ENCODE measurements at regions not wholly inside any gene's neighbourhood (a gene's known extent, or its start where the extent isn't known, plus 50 kb on each side); places are given as distances from the start of the nearest gene placed in this dataset.

DNA sequence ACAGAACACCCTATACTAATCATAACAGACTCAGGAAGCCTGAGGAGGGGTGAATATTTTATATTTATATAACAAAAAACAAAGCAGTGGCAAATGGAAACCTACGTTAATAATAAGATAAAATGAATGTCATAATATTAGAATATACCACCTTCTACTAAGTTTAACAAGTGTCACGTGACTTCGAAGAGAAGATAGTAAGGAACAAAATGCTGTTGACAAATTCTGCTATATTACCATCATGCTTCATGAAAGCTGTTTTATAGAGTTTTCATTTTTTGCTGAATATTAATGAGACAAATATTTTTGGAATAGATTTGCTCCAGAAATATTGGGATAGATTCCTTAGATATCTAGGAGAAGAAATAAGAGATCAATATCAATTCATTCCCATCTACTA lies 450.6 kb upstream of the DCN start:
- no peak for TF ChIP-seq POLR2A (IDR thresholded peaks at IDR 0.05)
- TF ChIP-seq, protein P1, sequence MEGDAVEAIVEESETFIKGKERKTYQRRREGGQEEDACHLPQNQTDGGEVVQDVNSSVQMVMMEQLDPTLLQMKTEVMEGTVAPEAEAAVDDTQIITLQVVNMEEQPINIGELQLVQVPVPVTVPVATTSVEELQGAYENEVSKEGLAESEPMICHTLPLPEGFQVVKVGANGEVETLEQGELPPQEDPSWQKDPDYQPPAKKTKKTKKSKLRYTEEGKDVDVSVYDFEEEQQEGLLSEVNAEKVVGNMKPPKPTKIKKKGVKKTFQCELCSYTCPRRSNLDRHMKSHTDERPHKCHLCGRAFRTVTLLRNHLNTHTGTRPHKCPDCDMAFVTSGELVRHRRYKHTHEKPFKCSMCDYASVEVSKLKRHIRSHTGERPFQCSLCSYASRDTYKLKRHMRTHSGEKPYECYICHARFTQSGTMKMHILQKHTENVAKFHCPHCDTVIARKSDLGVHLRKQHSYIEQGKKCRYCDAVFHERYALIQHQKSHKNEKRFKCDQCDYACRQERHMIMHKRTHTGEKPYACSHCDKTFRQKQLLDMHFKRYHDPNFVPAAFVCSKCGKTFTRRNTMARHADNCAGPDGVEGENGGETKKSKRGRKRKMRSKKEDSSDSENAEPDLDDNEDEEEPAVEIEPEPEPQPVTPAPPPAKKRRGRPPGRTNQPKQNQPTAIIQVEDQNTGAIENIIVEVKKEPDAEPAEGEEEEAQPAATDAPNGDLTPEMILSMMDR (IDR thresholded peaks at IDR 0.05) = no peak
- no peak for TF ChIP-seq POLR2AphosphoS5 (IDR thresholded peaks at IDR 0.05)
